OCI-M1 (cell line): ENCODE measurements at regions not wholly inside any gene's neighbourhood (a gene's known extent, or its start where the extent isn't known, plus 50 kb on each side); places are given as distances from the start of the nearest gene placed in this dataset.

ENCODE experiments used
- DNase-seq: peaks from one replicate; lab custom pipeline; 2025; lab: John Stamatoyannopoulos, UW

- DNase-seq, result no peak
Measured at GRCh38 chr18:1564793-1565192, 660.1 kb downstream of the ADCYAP1 start.

- DNase-seq, result no peak
Measured at GRCh38 chr18:1571206-1571605, 666.5 kb downstream of the ADCYAP1 start.

- no peak for DNase-seq
Measured at GRCh38 chr18:1573732-1574131, 669.1 kb downstream of the ADCYAP1 start.

- DNase-seq, result no peak
Measured at GRCh38 chr18:1575084-1575483, 670.4 kb downstream of the ADCYAP1 start.

GRCh38 chr18:1578505-1578904 is 673.8 kb downstream of the ADCYAP1 start:
- DNase-seq, result no peak

- no peak for DNase-seq
Measured at GRCh38 chr18:1581581-1581980, 676.9 kb downstream of the ADCYAP1 start.

- peak; percentile 66 for DNase-seq
Measured at GRCh38 chr18:1585881-1586488, 681.3 kb downstream of the ADCYAP1 start.

- no peak for DNase-seq
Measured at GRCh38 chr18:1593091-1593490, 688.4 kb downstream of the ADCYAP1 start.

- DNase-seq, result no peak
Measured at GRCh38 chr18:1595195-1595594, 690.5 kb downstream of the ADCYAP1 start.

GRCh38 chr18:1599196-1599595 is 694.5 kb downstream of the ADCYAP1 start:
- DNase-seq, result no peak

GRCh38 chr18:1604751-1605150 is 700.1 kb downstream of the ADCYAP1 start:
- no peak for DNase-seq

- no peak for DNase-seq
Measured at GRCh38 chr18:1618364-1618763, 713.7 kb downstream of the ADCYAP1 start.

- no peak for DNase-seq
Measured at GRCh38 chr18:1619507-1619906, 714.8 kb downstream of the ADCYAP1 start.

GRCh38 chr18:1624612-1625011 is 719.9 kb downstream of the ADCYAP1 start:
- DNase-seq, result no peak

- DNase-seq, result no peak
Measured at GRCh38 chr18:1627494-1627893, 722.8 kb downstream of the ADCYAP1 start.

- DNase-seq, result peak; percentile 2
Measured at GRCh38 chr18:1648712-1649111, 744.0 kb downstream of the ADCYAP1 start.

GRCh38 chr18:1652018-1652417 is 747.3 kb downstream of the ADCYAP1 start:
- no peak for DNase-seq

- DNase-seq, result no peak
Measured at GRCh38 chr18:1653873-1654272, 749.2 kb downstream of the ADCYAP1 start.

GRCh38 chr18:1657876-1658275 is 753.2 kb downstream of the ADCYAP1 start:
- DNase-seq, result no peak

- DNase-seq, result no peak
Measured at GRCh38 chr18:1658908-1659566, 754.4 kb downstream of the ADCYAP1 start.

- peak; percentile 76 for DNase-seq
Measured at GRCh38 chr18:1663879-1664705, 759.4 kb downstream of the ADCYAP1 start.

GRCh38 chr18:1665079-1665478 is 760.4 kb downstream of the ADCYAP1 start:
- no peak for DNase-seq

GRCh38 chr18:1668279-1668678 is 763.6 kb downstream of the ADCYAP1 start:
- DNase-seq, result no peak
